K562 (cell line): ENCODE measurements at regions not wholly inside any gene's neighbourhood (a gene's known extent, or its start where the extent isn't known, plus 50 kb on each side); places are given as distances from the start of the nearest gene placed in this dataset.

Experiments
- ATAC-seq: fragments of 200-7000 bp; cut with Tn5 transposase; 3 replicates; pipeline ENCODE4 v1.9.1; 2020; ENCODE audit warnings: moderate library complexity
- BruUV-seq: library from RNA; stranded (reverse); fragments of 400-500 nt; replicated peaks from 2 replicates; lab custom pipeline; 2021; lab: Mats Ljungman, UMichigan
- CTCF ChIA-PET: fragments of 300-600 bp; formaldehyde crosslinking; extraction: SDS; loops from one replicate; lab custom pipeline; 2021; ENCODE audit warnings: low intra/inter-chr PET ratio; lab: Yijun Ruan, JAX
- POLR2A ChIA-PET: fragments of 300-600, 350-650 bp; sonication (Branson Sonifier 250); formaldehyde crosslinking; extraction: SDS; loops from one replicate; lab custom pipeline; 2021; ENCODE audit warnings: antibody characterized with exemption, inconsistent platforms; lab: Yijun Ruan, JAX
- DNase-seq, 4 experiments: peaks; one replicate each; pipeline versions ENCODE4 v3.0.0 to v3.0.0-alpha.2; 2011 to 2018; ENCODE audit warnings: low spot score in 3 of 4, mixed read lengths in 3 of 4; ENCODE audit errors: extremely low read depth in 1 of 4
- FAIRE-seq: peaks from 2 replicates; lab custom pipeline; 2011; peaks lifted over from hg19 to GRCh38; lab: Jason Lieb, UNC
- H2AFZ ChIP-seq: 2 replicates; pipeline ENCODE4 v1.6.0; 2011; ENCODE audit warnings: low read depth, low read length, control low read depth, inconsistent platforms
- H3K27ac ChIP-seq: fragments of 200-600 bp; 3 replicates; pipeline ENCODE4 v1.8.0; 2011; ENCODE audit warnings: low read depth, mild to moderate bottlenecking, control low read depth, inconsistent platforms, low read length, moderate library complexity, mixed read lengths; ENCODE audit errors: extremely low read depth
- H3K27me3 ChIP-seq, 2 experiments: fragments of 300-600 bp in 1 of 2; 2 replicates in 1 of 2; 3 replicates in 1 of 2; pipeline versions ENCODE4 v1.6.0 to v1.8.0; 2011; ENCODE audit warnings: inconsistent platforms in 2 of 2, low read length in 2 of 2, mild to moderate bottlenecking in 1 of 2, mixed read lengths in 1 of 2, moderate library complexity in 1 of 2; ENCODE audit not compliant: control insufficient read depth in 2 of 2, insufficient read depth in 2 of 2
- H3K36me3 ChIP-seq: fragments of 300-600 bp; 3 replicates; pipeline ENCODE4 v1.8.0; 2011; ENCODE audit warnings: mild to moderate bottlenecking, low read length, inconsistent platforms; ENCODE audit not compliant: control insufficient read depth, insufficient read depth
- H3K4me1 ChIP-seq, 2 experiments: fragments of 200-600 bp in 1 of 2; replicated peaks in 1 of 2; 2 replicates in 1 of 2; 3 replicates in 1 of 2; pipeline versions ENCODE4 v1.5.1 to v1.8.0; 2011; ENCODE audit warnings: inconsistent platforms in 2 of 2, low read length in 2 of 2, mild to moderate bottlenecking in 1 of 2, mixed read lengths in 1 of 2, moderate library complexity in 1 of 2; ENCODE audit not compliant: control insufficient read depth in 2 of 2, insufficient read depth in 2 of 2
- H3K4me2 ChIP-seq: 2 replicates; pipeline ENCODE4 v1.6.1; 2011; ENCODE audit warnings: low read length, control low read depth, inconsistent platforms, mixed read lengths; ENCODE audit not compliant: insufficient read depth
- H3K4me3 ChIP-seq: fragments of 200-600 bp; sonication (generic), shearing (Covaris generic); 2 replicates; pipeline ENCODE4 v1.5.1; 2016; ENCODE audit warnings: control low read depth, inconsistent platforms
- H3K79me2 ChIP-seq: fragments of 200-600 bp; 3 replicates; pipeline ENCODE4 v1.8.0; 2011; ENCODE audit warnings: low read length, inconsistent platforms; ENCODE audit not compliant: control insufficient read depth, insufficient read depth
- H3K9ac ChIP-seq, 2 experiments: 2 replicates each; pipeline versions ENCODE4 v1.6.0 to v1.6.1; 2011; ENCODE audit warnings: low read depth in 2 of 2, low read length in 2 of 2, control low read depth in 1 of 2, inconsistent platforms in 1 of 2, mild to moderate bottlenecking in 1 of 2, mixed read lengths in 1 of 2; ENCODE audit not compliant: insufficient read depth in 1 of 2
- H3K9me1 ChIP-seq: one replicate; pipeline ENCODE4 v1.6.0; 2011; ENCODE audit warnings: inconsistent platforms, mild to moderate bottlenecking, low read length, moderate library complexity; ENCODE audit not compliant: control insufficient read depth, insufficient read depth
- H3K9me3 ChIP-seq: replicated peaks from 2 replicates; pipeline ENCODE4 v1.5.1; 2011; ENCODE audit warnings: low read depth, low read length, inconsistent platforms; ENCODE audit not compliant: control insufficient read depth, insufficient read depth
- H4K20me1 ChIP-seq: replicated peaks from 2 replicates; pipeline ENCODE4 v1.6.1; 2011; ENCODE audit warnings: low read length, inconsistent platforms, mixed read lengths; ENCODE audit not compliant: control insufficient read depth, insufficient read depth
- CBFA2T2 ChIP-seq: fragments of 450-650 bp; conservative IDR thresholded peaks from 2 replicates; pipeline ENCODE4 v1.6.1; 2017; ENCODE audit warnings: mild to moderate bottlenecking
- CREB3 ChIP-seq: fragments of 450-650 bp; conservative IDR thresholded peaks from 2 replicates; pipeline ENCODE4 v1.6.1; 2016; ENCODE audit warnings: missing genetic modification characterization, low read depth, mild to moderate bottlenecking, missing compliant biosample characterization, moderate library complexity
- HDAC2 ChIP-seq: fragments of 450-650 bp; IDR thresholded peaks from 2 replicates; pipeline ENCODE4 v1.6.1; 2016; ENCODE audit warnings: mild to moderate bottlenecking
- HIVEP1 ChIP-seq: fragments of 250-450 bp; sonication (Bioruptor Pico); IDR thresholded peaks from 2 replicates; pipeline ENCODE4 v1.4.0; 2020; ENCODE audit warnings: mild to moderate bottlenecking
- NFE2 ChIP-seq: IDR thresholded peaks from 2 replicates; pipeline ENCODE4 v1.6.1; 2014; ENCODE audit warnings: antibody characterized with exemption, low read depth
- NFRKB ChIP-seq: fragments of 450-650 bp; IDR thresholded peaks from 2 replicates; pipeline ENCODE4 v1.6.1; 2016; ENCODE audit warnings: low read depth
- PCBP1 ChIP-seq: fragments of 200-400 bp; formaldehyde crosslinking; IDR thresholded peaks from 2 replicates; pipeline ENCODE4 v1.6.1; 2018; ENCODE audit warnings: mild to moderate bottlenecking, low read depth, low read length; ENCODE audit not compliant: poor library complexity, severe bottlenecking
- PTTG1 ChIP-seq: fragments of 450-650 bp; IDR thresholded peaks from 2 replicates; pipeline ENCODE4 v1.6.1; 2016; ENCODE audit warnings: low read depth, mild to moderate bottlenecking, missing genetic modification characterization, missing compliant biosample characterization
- THAP12 ChIP-seq: fragments of 250-450 bp; sonication (Bioruptor Pico); IDR thresholded peaks from 2 replicates; pipeline ENCODE4 v1.9.0; 2021; ENCODE audit warnings: mild to moderate bottlenecking, inconsistent platforms
- ZNF12 ChIP-seq: sonication (generic); formaldehyde crosslinking; IDR thresholded peaks from 2 replicates; pipeline ENCODE4 v1.4.0; 2020; ENCODE audit warnings: mild to moderate bottlenecking, missing genetic modification reagents
- ZNF324 ChIP-seq: fragments of 250-450 bp; sonication (Bioruptor Pico); IDR thresholded peaks from 2 replicates; pipeline ENCODE4 v1.4.0; 2020; ENCODE audit warnings: mild to moderate bottlenecking
- ZNF354B ChIP-seq: fragments of 250-450 bp; sonication (Bioruptor Pico); IDR thresholded peaks from 2 replicates; pipeline ENCODE4 v1.4.0; 2020
- WGBS: fragments of 100-300 bp; shearing (Covaris generic); methylation state at CpG from one replicate; pipeline ENCODE4 v1.1.6; 2016; ENCODE audit warnings: low coverage, mixed read lengths; ENCODE audit not compliant: insufficient coverage; ENCODE audit errors: missing lambda C conversion rate; 5-methylcytosine and 5-hydroxymethylcytosine counted together
- in situ Hi-C: fragments of 300-500 bp; cut with MboI; formaldehyde crosslinking; loops from 4 replicates; pipeline ENCODE4 v1.15.0; 2018; ENCODE audit warnings: inconsistent platforms, mixed read lengths
- intact Hi-C: fragments of 100-400 bp; cut with micrococcal nuclease; formaldehyde crosslinking; loops from 2 replicates; pipeline ENCODE4 v1.14.2; 2022
- TF ChIP-seq, protein P1 (sequence below): sonication (generic); formaldehyde crosslinking; IDR thresholded peaks from 2 replicates; pipeline ENCODE4 v1.5.0; 2020; ENCODE audit warnings: missing genetic modification reagents

GRCh38 chr16:80902306-80903110, 98.1 kb upstream of the CDYL2 start:
- FAIRE-seq: no peak
- TF ChIP-seq, protein P1, sequence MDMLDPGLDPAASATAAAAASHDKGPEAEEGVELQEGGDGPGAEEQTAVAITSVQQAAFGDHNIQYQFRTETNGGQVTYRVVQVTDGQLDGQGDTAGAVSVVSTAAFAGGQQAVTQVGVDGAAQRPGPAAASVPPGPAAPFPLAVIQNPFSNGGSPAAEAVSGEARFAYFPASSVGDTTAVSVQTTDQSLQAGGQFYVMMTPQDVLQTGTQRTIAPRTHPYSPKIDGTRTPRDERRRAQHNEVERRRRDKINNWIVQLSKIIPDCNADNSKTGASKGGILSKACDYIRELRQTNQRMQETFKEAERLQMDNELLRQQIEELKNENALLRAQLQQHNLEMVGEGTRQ (CRISPR knock-in tag): no peak
- TF ChIP-seq ZNF12 (CRISPR knock-in tag) (no peak), ZNF324 (CRISPR knock-in tag) (no peak), HDAC2 (no peak), HIVEP1 (no peak), ZNF354B (CRISPR knock-in tag) (no peak), CREB3 (tag) (no peak), NFRKB (no peak), CBFA2T2 (no peak), NFE2 (no peak), PTTG1 (tag) (no peak), PCBP1 (no peak), THAP12 (CRISPR knock-in tag) (no peak)

More at GRCh38 chr16:80902306-80903110, 98.1 kb upstream of the CDYL2 start:
- no TSS peak for BruUV-seq
- H3K9ac ChIP-seq: no peak overlapping the region
- DNase-seq (no peak), ATAC-seq (no peak)
- no peaks in the 10 kb centered on the region for H3K9me3 ChIP-seq
- under 1% methylated on average over 15 of the region's 15 CpGs for WGBS
- ChIA-PET CTCF (no interaction called here), POLR2A (interaction anchor here (1.2 kb wide), 1 partner anchor 22 kb away, joined by 3 read pairs; no protein-coding TSS in a partner anchor)
- no peaks in the 10 kb centered on the region for H3K79me2 ChIP-seq
- H3K27ac ChIP-seq: no peak overlapping the region
- H3K27me3 ChIP-seq: peaks cover 33 to 56% of the 10 kb centered on the region in 2 experiments; a peak in 4 of 5 replicates
- no peak overlapping the region for H3K4me3 ChIP-seq
- in situ Hi-C loops (no loop called here), intact Hi-C loops (no loop called here)
- H2AFZ ChIP-seq: no peak overlapping the region
- 0 out of 2 replicates have a peak, but pooled peaks cover 3% of the 10 kb centered on the region for H4K20me1 ChIP-seq
- no peak overlapping the region for H3K4me2 ChIP-seq
- H3K9me1 ChIP-seq: no peaks in the 10 kb centered on the region
- H3K36me3 ChIP-seq: no peaks in the 10 kb centered on the region
- H3K4me1 ChIP-seq: no peaks in the 10 kb centered on the region
